Heart left ventricle (tissue), 13 donors: ENCODE measurements at regions not wholly inside any gene's neighbourhood (a gene's known extent, or its start where the extent isn't known, plus 50 kb on each side); places are given as distances from the start of the nearest gene placed in this dataset.

ENCODE experiments used
- POLR2A ChIP-seq, 2 donors: fragments of 450-650 bp; IDR thresholded peaks; one replicate each; pipeline ENCODE4 v1.6.1; 2017; ENCODE audit warnings: antibody characterized with exemption in 2 of 2, mild to moderate bottlenecking in 2 of 2, moderate library complexity in 2 of 2
- TF ChIP-seq, protein P1 (sequence below), 12 donors: fragments of 200-600 bp; sonication (generic) in 4 of 12; IDR thresholded peaks; one replicate each; pipeline versions ENCODE4 v1.5.0 to v1.8.0; 2018 to 2022; ENCODE audit warnings: antibody characterized with exemption in 12 of 12, mild to moderate bottlenecking in 5 of 12
- donor health status: ischemic (EF 13 %, LVEDD 7.1; RV severe dilation, severe dysfunction).
- donor health status: DM: no; HTN: yes; CAD: no.
- donor health status: DM: no; HTN: no; CAD: no.
- donor health status: ischemic (EF 25% LVEDD 6.9; RV normal size, moderate dysfunction).
- donor health status: ischemic (EF 25% LVEDD 5.7; RV mildly dilated, moderate dysfunction).
- donor health status: ischemic (EF 35%, LVEDD 5.7; RV mildly dilated, moderate dysfunction).
- donor health status: nonischemic (EF 11% LVEDD 7.7; RV severe dilation, severe dysfunction).
- donor health status: DM: yes; HTN: yes; CAD: no.
- donor health status: PGD.
- donor health status: ischemic (EF 29% LVEDD 5.4; RV normal size, mild dysfunction).
- donor health status: nonischemic (EF 23%, LVEDD 6.1; RV moderate dilation, normal function).

DNA sequence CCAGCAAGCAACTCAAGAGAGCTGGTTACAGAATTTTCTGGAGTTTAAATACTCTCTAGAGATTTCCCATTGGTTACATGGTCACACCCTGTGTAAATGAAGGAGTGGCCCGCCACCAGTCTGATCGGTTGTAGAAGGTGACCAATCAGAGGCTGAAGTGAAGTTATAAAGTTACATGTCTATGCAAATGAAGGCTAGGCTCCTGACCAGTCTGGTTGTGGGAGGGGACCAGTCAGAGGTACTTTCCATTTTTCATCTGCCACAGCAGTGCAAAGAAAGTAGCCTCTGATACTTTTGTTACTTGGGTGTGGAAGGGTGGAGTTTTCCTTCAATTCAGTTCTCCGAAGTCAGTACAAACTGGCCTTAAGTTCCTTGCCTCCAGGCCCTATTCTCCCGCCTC, 273.7 kb downstream of the BARHL2 start:
- TF ChIP-seq, protein P1, sequence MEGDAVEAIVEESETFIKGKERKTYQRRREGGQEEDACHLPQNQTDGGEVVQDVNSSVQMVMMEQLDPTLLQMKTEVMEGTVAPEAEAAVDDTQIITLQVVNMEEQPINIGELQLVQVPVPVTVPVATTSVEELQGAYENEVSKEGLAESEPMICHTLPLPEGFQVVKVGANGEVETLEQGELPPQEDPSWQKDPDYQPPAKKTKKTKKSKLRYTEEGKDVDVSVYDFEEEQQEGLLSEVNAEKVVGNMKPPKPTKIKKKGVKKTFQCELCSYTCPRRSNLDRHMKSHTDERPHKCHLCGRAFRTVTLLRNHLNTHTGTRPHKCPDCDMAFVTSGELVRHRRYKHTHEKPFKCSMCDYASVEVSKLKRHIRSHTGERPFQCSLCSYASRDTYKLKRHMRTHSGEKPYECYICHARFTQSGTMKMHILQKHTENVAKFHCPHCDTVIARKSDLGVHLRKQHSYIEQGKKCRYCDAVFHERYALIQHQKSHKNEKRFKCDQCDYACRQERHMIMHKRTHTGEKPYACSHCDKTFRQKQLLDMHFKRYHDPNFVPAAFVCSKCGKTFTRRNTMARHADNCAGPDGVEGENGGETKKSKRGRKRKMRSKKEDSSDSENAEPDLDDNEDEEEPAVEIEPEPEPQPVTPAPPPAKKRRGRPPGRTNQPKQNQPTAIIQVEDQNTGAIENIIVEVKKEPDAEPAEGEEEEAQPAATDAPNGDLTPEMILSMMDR (IDR thresholded peaks at IDR 0.05) = no peak
- TF ChIP-seq POLR2A (IDR thresholded peaks at IDR 0.05) = no peak
